H1 (cell line): ENCODE measurements at regions not wholly inside any gene's neighbourhood (a gene's known extent, or its start where the extent isn't known, plus 50 kb on each side); places are given as distances from the start of the nearest gene placed in this dataset.

Experiments used
- CTCF ChIP-seq, 3 experiments: IDR thresholded peaks; 1 replicate in 2 of 3; 2 replicates in 1 of 3; pipeline versions ENCODE4 v1.5.1 to v1.6.1; 2011; ENCODE audit warnings: low read length in 3 of 3, mild to moderate bottlenecking in 3 of 3, inconsistent platforms in 2 of 3, low read depth in 1 of 3, moderate library complexity in 1 of 3; ENCODE audit not compliant: insufficient read depth in 1 of 3; ENCODE audit errors: control extremely low read depth in 1 of 3
- EZH2 ChIP-seq: fragments of 200-600 bp; sonication (generic); IDR thresholded peaks from 2 replicates; pipeline ENCODE4 v1.7.1; 2012; ENCODE audit warnings: low read depth, mild to moderate bottlenecking, moderate library complexity, low read length, inconsistent platforms; ENCODE audit not compliant: severe bottlenecking
- JUN ChIP-seq: IDR thresholded peaks from 2 replicates; pipeline ENCODE4 v1.6.1; 2011; ENCODE audit warnings: low read depth, mild to moderate bottlenecking, improper control_type of control experiment, low read length
- MAX ChIP-seq: IDR thresholded peaks from 2 replicates; pipeline ENCODE4 v1.6.1; 2012; ENCODE audit warnings: inconsistent platforms
- NRF1 ChIP-seq: IDR thresholded peaks from 2 replicates; pipeline ENCODE4 v1.6.1; 2011; ENCODE audit warnings: mild to moderate bottlenecking, low read depth, low read length, improper control_type of control experiment
- POLR2A ChIP-seq, 2 experiments: IDR thresholded peaks; 1 replicate in 1 of 2; 2 replicates in 1 of 2; pipeline ENCODE4 v1.6.1; 2011; ENCODE audit warnings: low read depth in 2 of 2, low read length in 2 of 2, mild to moderate bottlenecking in 2 of 2; ENCODE audit errors: control extremely low read depth in 1 of 2
- RBBP5 ChIP-seq: IDR thresholded peaks from 2 replicates; pipeline ENCODE4 v1.7.1; 2012; ENCODE audit warnings: low read depth, mild to moderate bottlenecking, inconsistent platforms, low read length, moderate library complexity, borderline replicate concordance
- SP1 ChIP-seq: IDR thresholded peaks from 2 replicates; pipeline ENCODE4 v1.6.1; 2011; ENCODE audit warnings: low read depth, low read length
- TAF1 ChIP-seq: IDR thresholded peaks from 2 replicates; pipeline ENCODE4 v1.6.1; 2011; ENCODE audit warnings: mild to moderate bottlenecking, low read depth, low read length
- YY1 ChIP-seq: IDR thresholded peaks from 2 replicates; pipeline ENCODE4 v1.6.1; 2011; ENCODE audit warnings: low read depth, mild to moderate bottlenecking, low read length
- ZNF274 ChIP-seq: IDR thresholded peaks from 2 replicates; pipeline ENCODE4 v1.7.0; 2012; ENCODE audit warnings: low read length, borderline replicate concordance; ENCODE audit errors: extremely low read depth

- TF ChIP-seq YY1 (no peak), CTCF (IDR thresholded peaks at IDR 0.05; ENCODE audit: control extremely low read depth in 1 of 3, insufficient read depth in 1 of 3, low read depth in 1 of 3, low read length in 3 of 3) (no peak), MAX (no peak), JUN (no peak), EZH2 (no peak), SP1 (no peak), TAF1 (no peak), POLR2A (IDR thresholded peaks at IDR 0.05; ENCODE audit: control extremely low read depth in 1 of 2, low read depth in 2 of 2, low read length in 2 of 2) (no peak), ZNF274 (no peak), RBBP5 (no peak), NRF1 (no peak)
Measured at GRCh38 chrX:6885909-6886308, 261.6 kb upstream of the STS start.
